ENCODE measurements at regions not wholly inside any gene's neighbourhood (a gene's known extent, or its start where the extent isn't known, plus 50 kb on each side); places are given as distances from the start of the nearest gene placed in this dataset.
"Not testable (repeated sequence)": the region's sequence is repeated elsewhere in the genome, so short reads cannot be mapped to it uniquely, and the experiment has no call there.

- H3K36me3 Mint-ChIP-seq, result peaks cover 3% of the 10 kb centered on the region
Observed at GRCh38 chr1:201640624-201641023, 101.7 kb downstream of the NAV1 start.

GRCh38 chr1:201641524-201642253 lies 102.8 kb downstream of the NAV1 start:
- no peaks in the 10 kb centered on the region for H3K4me1 Mint-ChIP-seq (ENCODE audit: low read depth)
- peaks cover 9% of the 10 kb centered on the region for H3K27me3 Mint-ChIP-seq
- no peak overlapping the region for H3K27ac Mint-ChIP-seq
- H3K9me3 Mint-ChIP-seq (ENCODE audit: low read depth), result no peaks in the 10 kb centered on the region
- H3K4me3 Mint-ChIP-seq, result no peak overlapping the region
- peaks cover 3% of the 10 kb centered on the region for H3K36me3 Mint-ChIP-seq

More at GRCh38 chr1:201640624-201641023, 101.7 kb downstream of the NAV1 start:
- Mint-ChIP-seq H3K27me3 (peaks cover under 1% of the 10 kb centered on the region), H3K4me3 (no peak overlapping the region), H3K9me3 (ENCODE audit: low read depth) (no peaks in the 10 kb centered on the region), H3K27ac (no peak overlapping the region), H3K4me1 (ENCODE audit: low read depth) (no peaks in the 10 kb centered on the region)

- H3K27ac Mint-ChIP-seq, result no peak overlapping the region
- no peaks in the 10 kb centered on the region for H3K4me1 Mint-ChIP-seq (ENCODE audit: low read depth)
- H3K36me3 Mint-ChIP-seq, result peaks cover 3% of the 10 kb centered on the region
- peaks cover 11% of the 10 kb centered on the region for H3K27me3 Mint-ChIP-seq
- no peaks in the 10 kb centered on the region for H3K9me3 Mint-ChIP-seq (ENCODE audit: low read depth)
- H3K4me3 Mint-ChIP-seq, result no peak overlapping the region
Observed at GRCh38 chr1:201643835-201644104, 104.8 kb downstream of the NAV1 start.

GRCh38 chr1:201644197-201644596 lies 105.3 kb downstream of the NAV1 start:
- Mint-ChIP-seq H3K36me3 (peaks cover 3% of the 10 kb centered on the region), H3K4me3 (no peak overlapping the region), H3K27me3 (peaks cover 11% of the 10 kb centered on the region), H3K9me3 (ENCODE audit: low read depth) (no peaks in the 10 kb centered on the region), H3K27ac (no peak overlapping the region), H3K4me1 (ENCODE audit: low read depth) (no peaks in the 10 kb centered on the region)

- peaks cover 11% of the 10 kb centered on the region for H3K27me3 Mint-ChIP-seq
Observed at GRCh38 chr1:201645000-201645399, 106.1 kb downstream of the NAV1 start.

GRCh38 chr1:201645956-201646355 lies 107.0 kb downstream of the NAV1 start:
- H3K27ac Mint-ChIP-seq, result no peak overlapping the region
- H3K9me3 Mint-ChIP-seq (ENCODE audit: low read depth), result no peaks in the 10 kb centered on the region
- H3K27me3 Mint-ChIP-seq, result peaks cover 11% of the 10 kb centered on the region
- H3K4me3 Mint-ChIP-seq, result no peak overlapping the region
- no peaks in the 10 kb centered on the region for H3K4me1 Mint-ChIP-seq (ENCODE audit: low read depth)
- peaks cover 3% of the 10 kb centered on the region for H3K36me3 Mint-ChIP-seq

More at GRCh38 chr1:201645000-201645399, 106.1 kb downstream of the NAV1 start:
- H3K9me3 Mint-ChIP-seq (ENCODE audit: low read depth); H3K4me3 Mint-ChIP-seq; H3K36me3 Mint-ChIP-seq; H3K4me1 Mint-ChIP-seq (ENCODE audit: low read depth); H3K27ac Mint-ChIP-seq: not testable (repeated sequence)

GRCh38 chr1:201646411-201647022 lies 107.6 kb downstream of the NAV1 start:
- H3K36me3 Mint-ChIP-seq, result peaks cover 3% of the 10 kb centered on the region
- H3K4me1 Mint-ChIP-seq (ENCODE audit: low read depth), result no peaks in the 10 kb centered on the region
- peaks cover 11% of the 10 kb centered on the region for H3K27me3 Mint-ChIP-seq
- peak overlapping the region; percentile 3 for H3K4me3 Mint-ChIP-seq
- H3K9me3 Mint-ChIP-seq (ENCODE audit: low read depth), result no peaks in the 10 kb centered on the region
- H3K27ac Mint-ChIP-seq, result no peak overlapping the region

GRCh38 chr1:201647094-201647493 lies 108.2 kb downstream of the NAV1 start:
- H3K4me3 Mint-ChIP-seq, result peak overlapping the region; percentile 46
- peaks cover 3% of the 10 kb centered on the region for H3K36me3 Mint-ChIP-seq
- peaks cover 11% of the 10 kb centered on the region for H3K27me3 Mint-ChIP-seq

GRCh38 chr1:201647722-201648065 lies 108.8 kb downstream of the NAV1 start:
- no peaks in the 10 kb centered on the region for H3K4me1 Mint-ChIP-seq (ENCODE audit: low read depth)
- peak overlapping the region; percentile 0 for H3K4me3 Mint-ChIP-seq
- H3K36me3 Mint-ChIP-seq, result peaks cover 3% of the 10 kb centered on the region
- H3K27ac Mint-ChIP-seq, result no peak overlapping the region
- H3K9me3 Mint-ChIP-seq (ENCODE audit: low read depth), result no peaks in the 10 kb centered on the region
- H3K27me3 Mint-ChIP-seq, result peaks cover 11% of the 10 kb centered on the region

More at GRCh38 chr1:201647094-201647493, 108.2 kb downstream of the NAV1 start:
- Mint-ChIP-seq H3K4me1 (ENCODE audit: low read depth) (no peaks in the 10 kb centered on the region), H3K9me3 (ENCODE audit: low read depth) (no peaks in the 10 kb centered on the region), H3K27ac (no peak overlapping the region)

- H3K4me3 Mint-ChIP-seq, result no peak overlapping the region
- H3K36me3 Mint-ChIP-seq, result peaks cover 3% of the 10 kb centered on the region
- no peaks in the 10 kb centered on the region for H3K9me3 Mint-ChIP-seq (ENCODE audit: low read depth)
- peaks cover 2% of the 10 kb centered on the region for H3K4me1 Mint-ChIP-seq (ENCODE audit: low read depth)
- no peak overlapping the region for H3K27ac Mint-ChIP-seq
- H3K27me3 Mint-ChIP-seq, result peaks cover 11% of the 10 kb centered on the region
Observed at GRCh38 chr1:201648066-201648906, 109.4 kb downstream of the NAV1 start.

GRCh38 chr1:201648907-201649721 lies 110.2 kb downstream of the NAV1 start:
- H3K4me3 Mint-ChIP-seq, result no peak overlapping the region
- H3K4me1 Mint-ChIP-seq (ENCODE audit: low read depth), result peaks cover 2% of the 10 kb centered on the region
- peaks cover 11% of the 10 kb centered on the region for H3K27me3 Mint-ChIP-seq
- H3K36me3 Mint-ChIP-seq, result peaks cover 3% of the 10 kb centered on the region
- H3K9me3 Mint-ChIP-seq (ENCODE audit: low read depth), result no peaks in the 10 kb centered on the region
- no peak overlapping the region for H3K27ac Mint-ChIP-seq

GRCh38 chr1:201649761-201650622 lies 111.1 kb downstream of the NAV1 start:
- Mint-ChIP-seq H3K4me3 (no peak overlapping the region), H3K27me3 (peaks cover 11% of the 10 kb centered on the region), H3K36me3 (no peaks in the 10 kb centered on the region), H3K9me3 (ENCODE audit: low read depth) (no peaks in the 10 kb centered on the region), H3K27ac (no peak overlapping the region), H3K4me1 (ENCODE audit: low read depth) (peaks cover 2% of the 10 kb centered on the region)

- no peaks in the 10 kb centered on the region for H3K36me3 Mint-ChIP-seq
- H3K4me3 Mint-ChIP-seq, result no peak overlapping the region
- no peaks in the 10 kb centered on the region for H3K9me3 Mint-ChIP-seq (ENCODE audit: low read depth)
- H3K4me1 Mint-ChIP-seq (ENCODE audit: low read depth), result peaks cover 2% of the 10 kb centered on the region
- no peak overlapping the region for H3K27ac Mint-ChIP-seq
- peaks cover 11% of the 10 kb centered on the region for H3K27me3 Mint-ChIP-seq
Observed at GRCh38 chr1:201650623-201650933, 111.7 kb downstream of the NAV1 start.

GRCh38 chr1:201652181-201652580 lies 113.3 kb downstream of the NAV1 start:
- H3K9me3 Mint-ChIP-seq (ENCODE audit: low read depth), result no peaks in the 10 kb centered on the region
- no peaks in the 10 kb centered on the region for H3K36me3 Mint-ChIP-seq
- peaks cover 2% of the 10 kb centered on the region for H3K4me1 Mint-ChIP-seq (ENCODE audit: low read depth)
- no peak overlapping the region for H3K4me3 Mint-ChIP-seq
- no peaks in the 10 kb centered on the region for H3K27me3 Mint-ChIP-seq
- H3K27ac Mint-ChIP-seq, result no peak overlapping the region

Data from activated naive CD8-positive, alpha-beta T cell (primary cell).